SIG-M5 (cell line): ENCODE measurements at regions not wholly inside any gene's neighbourhood (a gene's known extent, or its start where the extent isn't known, plus 50 kb on each side); places are given as distances from the start of the nearest gene placed in this dataset.
"Not testable (repeated sequence)": the region's sequence is repeated elsewhere in the genome, so short reads cannot be mapped to it uniquely, and the experiment has no call there.

Experiments
- DNase-seq: peaks from one replicate; lab custom pipeline; 2025; lab: John Stamatoyannopoulos, UW

DNA sequence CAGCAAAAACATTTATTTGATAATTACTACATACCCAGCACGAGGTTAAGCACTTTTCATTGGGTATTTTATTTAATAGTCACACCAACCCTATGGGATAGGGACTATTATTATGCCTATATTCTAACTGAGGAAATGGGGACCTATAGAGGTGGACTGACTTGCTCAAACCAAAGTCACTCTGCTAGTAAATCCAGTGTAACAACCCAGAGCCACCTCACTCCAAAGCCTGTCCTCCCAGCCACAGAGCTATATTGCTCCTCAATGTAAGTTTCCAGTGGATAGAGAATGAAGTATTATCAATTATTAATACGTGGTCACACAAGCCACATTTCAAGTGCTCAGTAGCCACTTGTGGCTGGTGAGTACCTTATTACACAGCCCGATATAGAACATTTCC lies 97.5 kb downstream of the RGS2 start:
- no peak for DNase-seq

DNA sequence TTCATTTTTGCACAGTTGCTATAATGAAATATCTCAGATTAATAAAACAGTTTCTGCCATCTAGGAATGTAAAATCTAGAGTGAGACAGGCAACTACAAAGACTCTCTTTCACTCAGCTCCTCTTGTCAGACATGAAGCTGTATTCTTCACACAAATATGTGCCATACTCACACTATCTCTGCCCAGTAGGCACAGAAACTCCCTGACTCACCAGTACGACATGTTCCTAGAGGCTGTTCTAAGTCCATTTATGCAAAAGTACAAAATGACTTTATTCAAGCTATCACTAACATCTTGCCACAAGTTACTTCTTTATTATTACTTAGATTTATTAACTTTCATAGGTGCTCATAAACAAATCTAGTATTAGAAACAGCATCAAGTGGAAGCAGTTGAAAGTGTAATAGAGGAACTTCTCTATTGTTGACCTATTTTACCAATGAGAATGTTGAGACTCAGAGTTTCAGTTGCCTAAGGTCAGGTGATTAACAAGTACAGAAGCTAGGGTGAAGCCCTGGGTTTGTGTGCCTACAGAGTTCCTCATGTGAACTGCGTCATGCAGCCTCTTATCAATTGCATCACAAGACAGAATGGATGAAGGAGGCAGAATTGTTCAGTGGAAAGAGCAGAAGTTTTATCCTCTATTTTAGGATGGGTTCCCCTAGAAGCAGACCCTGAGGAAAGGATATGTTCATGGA lies 98.9 kb downstream of the RGS2 start:
- DNase-seq = peak; percentile 44

DNA sequence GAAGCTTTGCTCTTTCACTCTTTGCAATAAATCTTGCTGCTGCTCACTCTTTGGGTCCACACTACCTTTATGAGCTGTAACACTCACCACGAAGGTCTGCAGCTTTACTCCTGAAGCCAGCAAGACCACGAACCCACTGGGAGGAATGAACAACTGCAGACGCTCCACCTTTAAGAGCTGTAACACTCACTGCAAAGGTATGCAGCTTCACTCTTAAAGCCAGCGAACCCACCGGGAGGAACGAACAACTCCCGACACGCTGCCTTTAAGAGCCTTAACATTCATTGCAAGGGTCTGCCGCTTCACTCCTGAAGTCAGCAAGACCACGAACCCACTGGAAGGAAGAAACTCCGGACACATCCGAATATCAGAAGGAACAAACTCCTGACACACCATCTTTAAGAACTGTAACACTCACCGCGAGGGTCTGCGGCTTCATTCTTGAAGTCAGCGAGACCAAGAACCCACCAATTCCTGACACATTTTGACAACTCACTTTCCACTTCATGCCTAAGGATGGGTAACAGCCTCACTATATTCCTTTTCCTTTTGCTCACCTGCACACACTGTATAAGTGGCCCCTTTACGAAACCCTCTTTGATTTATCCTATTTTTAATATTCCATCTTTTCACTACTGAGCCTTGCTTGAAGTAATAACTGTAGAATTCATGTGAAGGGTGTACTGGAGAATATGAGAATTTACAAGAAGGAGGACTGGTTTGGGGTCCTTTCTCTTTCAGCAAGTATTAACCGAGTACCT lies 103.2 kb downstream of the RGS2 start:
- DNase-seq = not testable (repeated sequence)

DNA sequence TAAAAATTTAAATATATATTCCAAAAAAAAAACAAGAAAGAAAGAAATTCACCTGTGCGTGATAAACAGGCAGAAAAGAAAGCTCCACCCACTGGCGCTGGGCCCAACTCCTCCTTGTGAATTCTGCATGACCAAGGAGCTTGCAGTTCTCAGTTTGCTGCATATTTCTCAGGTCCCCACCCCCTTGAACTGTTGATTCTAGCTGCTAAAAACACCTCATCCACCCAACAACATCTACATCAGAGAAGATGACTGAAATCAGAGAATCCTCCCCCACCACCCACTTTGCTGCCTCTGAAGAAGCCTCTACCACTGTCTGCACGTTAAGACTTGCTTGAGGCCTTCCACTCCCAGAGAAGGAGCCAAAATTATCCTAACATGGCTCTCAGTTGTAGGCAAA lies 104.8 kb downstream of the RGS2 start:
- DNase-seq = no peak

DNA sequence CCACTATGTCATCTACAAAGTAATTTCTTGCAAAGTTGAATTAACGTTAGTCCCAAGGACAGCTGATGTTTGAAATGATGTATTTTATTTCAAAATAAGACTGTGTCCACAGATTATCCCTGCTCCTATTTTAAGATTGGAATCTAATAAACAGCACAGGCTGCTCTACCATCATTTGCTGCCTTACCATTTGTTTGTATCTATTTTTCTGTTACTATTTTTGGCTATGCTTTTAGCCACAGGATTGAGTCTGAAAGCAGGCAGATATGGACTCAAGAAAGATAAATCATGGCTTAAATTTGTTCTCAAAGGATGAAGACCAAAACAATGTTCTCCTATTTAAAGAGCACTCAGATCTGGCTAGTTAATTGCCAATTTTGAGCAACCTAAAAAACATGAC lies 105.3 kb downstream of the RGS2 start:
- DNase-seq = no peak

DNA sequence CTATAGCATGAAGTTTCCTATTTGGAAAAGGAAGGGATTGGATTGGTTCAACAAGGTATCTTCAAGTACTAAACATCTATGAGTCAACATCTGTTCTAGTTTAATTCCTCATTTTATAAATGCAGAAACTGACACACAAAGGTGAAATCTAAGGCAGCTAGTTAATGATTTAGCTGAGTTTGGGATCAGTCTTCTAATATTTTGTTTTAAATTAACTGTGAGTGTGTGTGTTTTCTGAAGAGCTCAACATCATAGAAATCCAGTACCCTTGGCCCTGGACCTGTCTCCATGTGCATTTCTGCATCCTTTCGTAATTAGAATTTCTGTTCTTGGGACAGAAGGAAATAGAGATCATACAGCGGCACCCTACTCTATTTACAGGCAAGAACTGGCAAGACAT lies 105.9 kb downstream of the RGS2 start:
- DNase-seq = no peak

DNA sequence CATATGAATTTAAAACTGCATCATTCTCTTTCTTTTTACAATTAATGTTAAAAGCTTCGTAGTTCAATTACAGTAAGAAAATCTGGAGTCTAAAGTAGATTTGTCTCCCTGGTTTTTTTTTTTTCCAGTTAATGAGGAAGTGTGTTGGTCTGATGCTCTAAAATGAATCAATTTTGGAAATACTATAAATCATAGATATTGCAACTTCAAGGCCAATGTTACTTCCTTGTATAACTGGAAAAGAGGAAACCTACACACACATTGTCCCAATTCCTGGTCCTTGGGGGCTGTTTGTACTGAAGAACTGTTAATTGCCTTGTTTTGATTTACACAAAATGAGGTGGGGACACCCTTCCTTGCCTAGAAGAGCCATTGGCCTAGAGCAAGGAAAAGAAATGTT lies 107.2 kb downstream of the RGS2 start:
- DNase-seq = no peak

DNA sequence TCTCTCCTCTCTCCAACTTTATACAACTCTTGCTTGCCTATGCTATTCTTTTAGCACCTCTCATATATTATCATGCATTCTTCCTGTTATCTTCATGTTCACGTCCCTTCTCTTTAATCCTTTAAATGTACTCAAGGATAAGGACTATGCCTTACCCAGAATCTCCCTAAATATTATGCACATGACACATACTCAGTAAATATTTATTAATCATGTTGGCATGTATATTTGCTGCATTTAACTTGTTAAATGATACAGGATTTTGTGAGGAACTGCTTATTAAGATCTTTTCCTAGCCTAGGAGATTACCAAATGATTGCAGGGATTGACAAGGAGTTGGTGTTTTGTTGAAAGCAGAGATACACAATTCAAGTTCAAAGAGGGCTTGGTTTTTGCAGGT lies 109.4 kb downstream of the RGS2 start:
- DNase-seq = no peak

DNA sequence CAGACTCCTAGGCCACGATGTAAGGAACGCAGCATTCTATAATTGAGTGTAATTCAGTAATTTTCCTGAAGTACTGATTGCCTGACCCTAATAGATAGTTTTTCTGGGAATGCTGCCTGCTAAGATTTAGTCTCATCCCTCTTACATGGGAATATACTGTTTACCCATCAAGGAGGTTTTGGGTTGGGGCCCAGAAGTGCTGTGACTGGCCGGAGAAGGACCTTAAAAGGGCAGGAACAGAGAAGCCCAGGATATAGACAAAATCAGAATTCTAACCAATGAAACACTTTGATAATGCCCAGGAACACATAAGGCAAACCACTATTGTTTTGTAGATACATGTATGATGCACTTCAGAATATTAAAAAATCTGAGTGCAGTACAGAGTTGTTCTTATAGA lies 111.6 kb downstream of the RGS2 start:
- no peak for DNase-seq

DNA sequence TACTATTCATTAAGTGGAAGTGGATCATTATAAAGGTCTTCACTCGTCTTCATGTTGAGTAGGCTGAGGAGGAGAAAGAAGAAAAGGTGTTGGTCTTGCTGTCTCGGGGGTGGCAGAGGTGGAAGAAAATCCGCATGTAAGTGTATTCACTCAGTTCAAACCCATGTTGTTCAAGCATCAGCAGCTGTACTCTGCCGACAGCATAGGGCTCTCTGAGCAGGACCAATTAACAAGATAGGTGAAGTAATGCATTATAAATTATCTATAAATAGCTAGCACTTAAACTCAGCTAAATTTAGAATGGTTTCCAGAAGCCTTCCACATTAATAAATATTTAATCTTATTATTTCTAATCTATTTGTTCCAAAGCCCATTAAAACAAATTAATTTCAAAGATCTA lies 116.8 kb downstream of the RGS2 start:
- DNase-seq = no peak

DNA sequence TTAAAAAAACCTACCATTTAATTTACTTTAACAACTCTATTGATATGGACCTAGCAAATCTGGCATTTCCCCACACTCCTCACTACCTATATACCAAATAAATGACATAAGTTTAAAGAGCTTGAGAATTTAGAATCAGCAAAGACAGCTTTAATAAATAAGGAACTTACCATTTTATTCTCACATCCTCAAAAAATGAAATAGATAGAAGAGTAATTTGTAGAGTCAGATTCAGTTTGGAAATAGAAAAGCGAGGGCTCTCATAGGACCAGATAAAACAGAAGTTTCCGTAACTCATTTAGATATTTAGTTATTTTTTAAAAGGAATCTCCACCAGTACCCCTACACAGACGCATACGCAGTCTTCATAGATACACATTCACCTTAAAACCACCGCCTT lies 117.9 kb downstream of the RGS2 start:
- no peak for DNase-seq

DNA sequence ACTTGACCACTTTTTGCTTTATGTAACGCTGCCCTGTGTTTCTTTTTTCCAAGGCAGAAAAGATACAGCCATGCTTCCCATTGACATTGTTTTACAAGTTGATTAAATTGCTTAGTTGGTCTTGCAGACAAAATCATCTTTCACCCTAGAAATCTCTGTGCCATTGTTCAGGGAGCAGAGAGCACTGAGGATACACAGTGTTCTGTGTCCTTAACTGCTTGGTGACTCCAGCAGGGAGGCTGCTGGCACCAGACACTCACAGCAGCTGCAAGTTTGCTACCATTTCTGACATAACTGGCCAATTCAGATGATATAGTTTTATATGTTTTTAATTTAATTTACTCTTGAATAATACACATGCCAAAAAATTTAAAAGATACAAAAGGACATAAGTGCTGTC lies 118.7 kb downstream of the RGS2 start:
- no peak for DNase-seq

DNA sequence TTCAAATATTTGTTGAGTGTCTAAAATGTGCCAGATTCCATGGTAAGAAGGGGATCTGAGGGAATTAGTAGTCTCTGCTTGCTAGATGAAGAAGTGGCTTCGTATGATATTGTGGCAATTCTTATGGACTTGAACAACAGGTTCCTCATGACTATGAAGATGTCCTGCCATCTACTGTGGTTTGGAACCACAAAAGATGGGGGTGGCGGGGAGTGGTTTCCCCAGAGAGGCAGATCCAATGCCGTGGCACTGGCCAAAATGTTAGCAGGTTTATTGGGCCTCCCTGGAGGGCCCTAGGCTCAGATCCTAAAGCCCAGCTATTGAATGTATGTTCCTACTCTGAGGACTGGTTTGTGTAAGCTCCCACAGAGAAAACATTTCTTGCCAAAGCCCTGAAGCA lies 120.8 kb downstream of the RGS2 start:
- DNase-seq = no peak

DNA sequence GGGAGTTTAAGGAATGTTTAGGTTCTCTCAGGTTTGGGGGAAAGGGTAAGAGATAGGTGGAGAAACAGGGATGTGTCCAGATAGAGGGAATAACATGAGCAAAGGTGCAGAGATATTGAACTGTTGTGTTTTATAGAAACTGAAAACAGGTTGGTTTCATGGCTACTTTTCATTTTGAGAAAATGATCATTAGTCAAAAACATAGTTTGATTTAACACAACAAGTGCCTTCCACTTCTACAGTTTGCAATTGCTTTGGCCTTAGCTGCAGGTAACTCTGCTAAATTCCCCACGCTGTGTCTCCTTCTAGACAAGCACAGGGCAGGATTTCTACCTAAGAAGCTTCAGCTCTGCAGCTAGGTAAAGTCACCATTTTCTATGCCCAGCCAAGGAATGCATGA lies 124.9 kb downstream of the RGS2 start:
- DNase-seq = no peak

DNA sequence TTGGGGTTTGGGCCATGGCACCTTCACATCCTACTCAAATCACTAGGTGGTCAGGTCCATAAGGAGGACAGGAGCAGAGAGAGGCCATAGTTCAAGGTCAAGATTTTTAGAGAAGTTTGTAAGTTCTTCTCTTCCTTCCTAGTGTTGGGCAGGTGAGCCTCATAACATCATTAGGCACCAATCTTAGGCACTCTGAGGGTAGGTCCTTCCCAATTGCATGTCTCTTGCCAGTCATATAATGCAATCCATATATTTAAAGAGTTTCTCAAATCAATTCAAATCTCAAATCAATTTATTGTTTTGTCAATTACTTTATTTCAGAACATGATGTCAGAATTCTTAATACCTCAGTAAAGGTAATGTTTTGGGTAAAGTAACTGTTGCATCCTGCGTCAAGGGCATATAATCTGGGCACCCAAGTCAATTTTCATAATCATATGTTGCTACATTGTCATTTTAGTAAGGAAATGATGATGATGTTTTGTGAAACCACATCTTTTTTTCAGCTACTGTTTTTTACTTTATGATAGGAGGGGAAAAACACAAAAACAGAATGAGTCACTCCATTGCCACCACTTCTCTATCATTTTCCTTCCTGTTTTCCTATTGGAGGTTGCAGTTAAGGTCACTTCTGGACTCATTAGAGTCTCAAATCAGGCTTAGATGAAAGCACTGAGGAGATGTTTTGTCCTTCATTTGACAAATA lies 122.7 kb downstream of the UCHL5 start:
- no peak for DNase-seq

DNA sequence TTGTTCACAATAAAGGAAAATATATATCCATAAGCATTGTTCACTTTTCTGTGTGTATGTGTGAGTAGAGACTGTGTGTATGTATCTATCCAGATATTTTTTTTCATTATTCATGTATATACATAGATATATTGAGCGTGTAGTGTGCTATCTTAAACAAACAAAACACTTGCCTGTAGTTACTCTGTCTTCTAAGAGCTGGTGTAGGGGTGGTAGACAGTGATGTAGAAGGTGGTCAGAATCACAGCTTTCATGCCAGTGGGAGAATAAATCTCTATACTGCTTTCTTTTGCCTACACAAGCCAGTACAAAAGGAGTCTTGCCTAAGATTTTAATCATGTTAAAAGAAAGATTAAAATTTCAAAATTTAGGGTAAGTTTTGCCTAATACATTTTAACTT lies 122.0 kb downstream of the UCHL5 start:
- DNase-seq = no peak

DNA sequence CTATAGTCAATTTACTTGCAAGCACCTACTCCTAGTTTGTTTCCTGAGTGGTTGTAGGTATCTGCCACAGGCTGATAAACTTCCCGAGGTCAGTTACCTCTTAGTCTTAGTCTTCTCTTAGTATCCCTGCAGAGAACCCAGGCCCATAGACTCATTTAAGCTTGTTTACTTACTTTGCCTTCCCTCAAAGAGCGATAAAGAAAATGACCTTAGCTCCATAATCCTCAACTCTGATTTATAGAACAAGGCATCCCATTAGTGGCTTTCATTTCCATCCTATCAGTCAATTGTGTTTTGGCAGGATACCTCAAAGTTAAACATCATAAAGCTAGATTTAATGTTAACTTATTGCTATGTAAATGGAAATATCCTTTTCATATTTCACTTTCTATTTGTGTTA lies 119.7 kb downstream of the UCHL5 start:
- no peak for DNase-seq

DNA sequence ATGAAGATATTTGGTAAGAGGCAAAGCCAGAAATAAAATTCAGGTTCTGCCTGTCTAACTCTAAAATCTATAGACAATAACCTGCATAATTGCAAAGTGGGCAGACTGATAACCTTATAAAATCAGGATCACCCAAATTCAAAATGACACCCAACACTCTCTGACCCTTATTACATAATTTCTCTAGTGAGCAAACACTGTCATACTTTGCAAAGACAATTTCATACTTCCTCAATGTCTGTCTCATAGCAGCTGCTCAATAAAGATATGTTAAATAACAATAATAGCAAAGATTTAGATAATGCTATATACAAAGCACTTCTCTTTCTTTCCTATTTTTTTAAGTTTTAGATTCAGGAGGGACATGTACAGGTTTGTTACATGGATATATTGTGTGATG lies 118.5 kb downstream of the UCHL5 start:
- no peak for DNase-seq

DNA sequence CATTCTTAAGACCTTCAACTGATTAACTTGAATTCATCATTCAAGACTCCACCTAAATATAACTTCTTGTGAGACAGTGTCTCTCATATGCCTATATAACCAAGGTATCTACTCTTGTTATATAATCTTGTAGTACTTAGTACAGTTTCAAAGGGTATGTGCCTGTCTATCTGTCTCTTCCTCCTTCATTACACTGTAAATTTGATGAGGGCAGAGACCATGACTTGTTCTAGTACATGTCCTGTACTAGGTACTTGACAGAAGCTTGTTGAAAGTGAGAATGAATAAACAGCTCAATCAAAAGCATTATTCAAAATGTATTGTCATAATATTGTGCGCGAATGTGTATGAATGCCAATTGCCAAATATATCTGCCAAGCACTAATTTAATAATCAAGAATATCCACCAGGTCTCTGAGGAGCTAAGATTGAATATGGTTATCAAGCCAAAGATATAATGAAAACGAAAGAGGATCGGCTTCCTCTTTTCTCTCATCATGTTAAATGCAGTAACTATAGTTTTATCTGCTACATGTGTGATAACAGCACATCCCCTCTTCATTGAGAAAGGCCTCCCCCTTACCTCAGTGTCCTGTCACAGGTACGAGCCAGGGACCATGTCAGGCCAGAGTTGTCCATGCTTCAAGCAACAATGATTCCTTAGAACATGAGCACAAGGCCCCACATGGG lies 117.3 kb downstream of the UCHL5 start:
- DNase-seq = no peak

DNA sequence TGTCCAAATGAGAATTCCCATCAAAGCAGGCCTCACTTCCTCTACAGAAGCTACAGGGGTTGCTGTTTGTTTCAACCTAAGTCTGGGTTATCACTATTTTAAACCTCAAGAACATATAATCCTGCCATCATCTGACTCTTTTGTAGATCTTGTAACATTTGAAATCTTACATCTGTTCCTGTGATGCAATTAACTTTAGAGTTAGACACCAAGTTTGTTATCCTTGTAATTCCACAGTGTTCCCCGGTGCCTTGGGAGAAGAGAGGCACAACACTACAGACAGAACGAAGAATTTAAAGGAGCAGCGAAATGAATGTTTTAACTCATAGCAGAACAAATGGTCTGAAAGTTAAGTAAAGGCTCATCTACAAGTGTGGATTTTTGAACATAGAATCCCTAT lies 116.1 kb downstream of the UCHL5 start:
- no peak for DNase-seq

DNA sequence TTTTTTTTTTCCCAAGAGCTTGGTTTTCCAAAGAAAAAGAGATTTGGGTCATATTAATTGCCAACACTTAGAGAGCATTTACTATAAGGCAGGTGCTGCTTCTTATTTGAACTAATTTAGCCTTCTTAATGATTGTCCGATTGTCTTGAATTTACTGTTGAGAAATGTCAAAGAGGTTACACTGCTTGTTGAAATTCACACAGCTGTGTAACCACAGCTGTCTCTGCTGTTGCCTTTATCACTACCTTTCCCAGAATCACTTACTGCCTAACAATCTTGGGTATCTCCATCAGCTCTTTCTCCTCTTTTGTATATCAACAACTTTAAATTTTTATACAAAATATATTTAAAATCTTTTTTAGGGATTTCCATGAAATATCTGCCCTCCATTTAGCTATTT lies 115.6 kb downstream of the UCHL5 start:
- DNase-seq = no peak

DNA sequence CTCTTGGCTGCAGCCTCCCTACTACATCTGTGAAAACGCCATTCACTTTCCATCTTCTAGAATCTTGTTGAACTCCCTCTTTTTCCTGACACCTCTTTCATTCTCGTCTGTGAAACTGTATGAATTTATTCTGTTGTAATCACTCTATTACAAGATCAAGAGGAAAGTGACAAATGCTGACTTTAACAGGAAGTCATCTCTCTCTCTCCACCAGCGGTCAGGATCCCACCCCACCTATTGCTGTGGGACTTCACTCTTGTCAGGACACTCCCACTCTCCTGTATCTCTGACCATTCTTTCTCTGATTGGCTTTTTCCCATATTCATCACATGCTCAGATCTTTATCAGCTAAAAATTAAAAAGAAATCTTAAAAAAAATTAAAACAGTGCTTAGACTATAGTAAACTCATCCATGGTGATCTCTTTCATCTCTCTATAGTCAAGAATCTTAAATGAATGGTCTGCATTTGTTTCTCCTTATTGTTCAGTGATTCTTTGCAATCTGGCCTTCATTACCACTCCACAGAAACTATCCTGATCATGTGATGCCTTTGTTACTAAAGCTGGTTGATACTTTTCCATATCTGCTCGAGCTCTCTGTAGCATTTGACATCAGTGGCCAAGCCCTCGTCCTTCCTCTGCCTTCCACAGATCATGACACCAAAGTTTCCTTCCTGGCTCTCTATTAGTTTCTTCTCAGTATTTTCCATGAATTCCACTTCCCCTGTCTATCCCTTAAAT lies 113.6 kb downstream of the UCHL5 start:
- DNase-seq = no peak
